Lower leg skin (tissue), 4 donors: ENCODE measurements at regions not wholly inside any gene's neighbourhood (a gene's known extent, or its start where the extent isn't known, plus 50 kb on each side); places are given as distances from the start of the nearest gene placed in this dataset.

Source experiments
- DNase-seq, 2 donors: peaks; one replicate each; pipeline ENCODE4 v3.0.0-alpha.2; 2019; ENCODE audit warnings: low spot score in 2 of 2
- H3K4me3 ChIP-seq: fragments of 200-600 bp; sonication (generic); 2 replicates; pipeline ENCODE4 v1.5.1; 2017; ENCODE audit warnings: mild to moderate bottlenecking, low read depth; ENCODE audit not compliant: poor library complexity, severe bottlenecking
- CTCF ChIP-seq, 3 donors: fragments of 450-650 bp; IDR thresholded peaks; one replicate each; pipeline ENCODE4 v1.5.1; 2016; ENCODE audit warnings: antibody characterized with exemption in 3 of 3, mild to moderate bottlenecking in 3 of 3, moderate library complexity in 2 of 3
- POLR2A ChIP-seq, 2 donors: fragments of 450-650 bp; IDR thresholded peaks; one replicate each; pipeline ENCODE4 v1.6.1; 2016 to 2017; ENCODE audit warnings: antibody characterized with exemption in 2 of 2, mild to moderate bottlenecking in 1 of 2, moderate library complexity in 1 of 2
- WGBS, 2 donors: methylation state at CpG; one replicate each; pipeline ENCODE4 v1.1.5; 2018; 5-methylcytosine and 5-hydroxymethylcytosine counted together
- intact Hi-C: fragments of 100-400 bp; cut with DNase I; formaldehyde crosslinking; loops from one replicate; pipeline ENCODE4 v1.15.0; 2023; ENCODE audit warnings: low total_unique reads

- TF ChIP-seq POLR2A (IDR thresholded peaks at IDR 0.05) = no peak
- TF ChIP-seq CTCF (IDR thresholded peaks at IDR 0.05) = no peak
- 78 to 79% methylated on average over 8 of the region's 8 CpGs for WGBS, 2 donors
- intact Hi-C loops = no loop called here
- peak in 1 of 2 donors; percentile 57 for DNase-seq
- no peak overlapping the region for H3K4me3 ChIP-seq
Measured at GRCh38 chr17:11005940-11006339, 168.1 kb upstream of the PIRT start.

DNA sequence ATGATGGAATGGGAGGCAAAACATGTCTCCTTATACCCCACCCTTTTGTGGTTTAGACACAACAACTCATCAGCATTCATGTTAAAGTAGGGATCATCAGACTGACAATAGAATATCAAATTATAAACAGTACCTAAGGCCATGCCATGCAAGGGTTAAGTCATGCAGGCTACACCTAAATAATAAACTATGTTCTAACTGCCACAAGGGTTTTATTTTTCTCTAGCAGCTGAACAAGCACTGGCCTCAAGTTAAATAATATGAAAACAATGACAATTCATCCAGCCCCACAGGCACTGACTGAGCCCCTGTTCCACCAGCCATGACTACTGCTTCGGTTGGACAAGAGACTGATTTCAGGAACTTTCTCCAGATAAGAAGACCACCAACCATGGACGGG, 164.5 kb upstream of the PIRT start:
- 74 to 78% methylated on average over 2 of the region's 2 CpGs for WGBS, 2 donors
- intact Hi-C loops = no loop called here
- TF ChIP-seq CTCF (IDR thresholded peaks at IDR 0.05) (no peak), POLR2A (IDR thresholded peaks at IDR 0.05) (no peak)
- DNase-seq = peak in 1 of 2 donors; percentile 68
- H3K4me3 ChIP-seq = no peak overlapping the region

DNA sequence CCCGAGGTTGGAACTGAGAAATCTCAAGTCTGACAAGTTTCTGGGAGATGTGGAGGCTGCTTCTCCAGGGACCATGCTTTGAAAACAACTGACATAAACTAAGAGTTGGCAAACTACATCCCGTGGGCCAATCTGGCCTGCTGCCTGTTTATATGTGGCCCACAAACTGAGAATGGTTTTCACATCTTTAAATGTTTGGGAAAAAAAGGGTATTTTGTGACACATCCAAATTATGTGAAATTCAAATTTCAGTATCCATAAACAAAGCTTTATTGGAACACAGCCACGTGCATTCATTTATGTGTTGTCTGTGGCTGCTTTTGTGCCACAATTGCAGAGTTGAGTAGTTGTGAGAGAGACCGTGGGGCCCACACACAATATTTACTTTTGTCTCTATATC, 163.8 kb upstream of the PIRT start:
- 32 to 33% methylated on average over 4 of the region's 4 CpGs for WGBS, 2 donors
- intact Hi-C loops = no loop called here
- TF ChIP-seq POLR2A (IDR thresholded peaks at IDR 0.05) (no peak), CTCF (IDR thresholded peaks at IDR 0.05) (no peak)

GRCh38 chr17:10999484-10999883, 161.6 kb upstream of the PIRT start:
- H3K4me3 ChIP-seq = no peak overlapping the region
- TF ChIP-seq POLR2A (IDR thresholded peaks at IDR 0.05) (no peak), CTCF (IDR thresholded peaks at IDR 0.05) (no peak)
- intact Hi-C loops = no loop called here
- WGBS, 2 donors = 61 to 73% methylated on average over 1 to 2 of the region's 2 CpGs
- no peak for DNase-seq

More for the DNA sequence above, 163.8 kb upstream of the PIRT start:
- H3K4me3 ChIP-seq = no peak overlapping the region
- DNase-seq = peak in 1 of 2 donors; percentile 48

DNA sequence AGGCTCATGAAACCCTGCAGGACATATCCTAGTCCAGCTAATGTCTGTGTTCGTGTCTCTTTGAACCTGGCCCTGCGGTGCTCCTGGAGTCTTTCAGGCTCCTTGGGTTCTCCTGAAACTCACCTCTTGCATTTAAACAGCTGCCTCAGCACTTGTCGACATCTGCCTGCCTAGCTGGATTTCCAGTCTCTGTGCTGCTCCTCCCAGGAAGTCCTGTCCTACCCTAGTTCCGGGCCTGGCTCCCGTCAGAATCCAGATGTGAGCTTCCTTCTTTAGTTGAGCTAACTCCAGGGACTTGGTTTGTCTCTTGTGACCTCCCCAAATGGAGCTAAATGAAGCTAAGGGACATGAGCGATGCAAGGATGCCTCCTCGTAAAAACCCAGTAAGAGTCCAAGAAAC, 155.2 kb upstream of the PIRT start:
- 65 to 67% methylated on average over 7 of the region's 7 CpGs for WGBS, 2 donors
- intact Hi-C loops = no loop called here
- TF ChIP-seq POLR2A (IDR thresholded peaks at IDR 0.05) (no peak), CTCF (IDR thresholded peaks at IDR 0.05) (no peak)

DNA sequence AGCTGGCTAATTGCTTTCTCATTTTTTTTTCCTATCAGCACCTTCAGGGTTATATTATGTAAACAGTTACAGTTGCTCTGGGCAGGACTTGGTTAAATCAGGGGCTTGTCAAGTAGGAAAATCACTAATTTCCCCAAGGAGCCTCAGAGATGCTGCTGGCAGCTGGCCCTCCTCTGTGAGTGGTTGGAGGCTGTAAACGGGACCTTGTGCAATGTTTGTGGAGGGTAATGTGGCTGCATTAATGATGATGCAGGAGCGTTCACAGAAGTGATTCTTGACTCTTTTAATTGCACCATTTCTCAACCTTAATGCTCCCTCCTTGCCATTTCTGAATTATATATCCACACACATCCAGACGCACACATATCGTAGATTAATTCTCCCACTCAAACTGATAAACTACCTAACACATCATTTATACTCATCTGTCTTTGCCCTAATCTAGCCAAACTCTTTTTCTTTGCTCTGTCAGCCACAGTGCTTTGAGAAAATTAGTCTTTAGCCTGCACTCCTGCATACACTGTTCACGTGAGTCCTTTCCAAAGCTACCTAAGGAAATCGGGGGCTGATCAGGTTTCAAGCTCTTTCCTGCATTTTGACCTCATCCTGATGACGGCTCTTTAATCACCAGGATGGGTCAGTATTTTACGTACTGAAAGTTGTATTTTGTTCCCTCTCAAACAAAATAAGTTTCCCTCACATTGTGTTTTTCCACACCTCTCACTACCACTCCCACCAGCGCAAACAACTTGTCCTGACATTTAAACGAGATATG, 154.4 kb upstream of the PIRT start:
- 43 to 44% methylated on average over 10 of the region's 10 CpGs for WGBS, 2 donors
- intact Hi-C loops = no loop called here
- no peak overlapping the region for H3K4me3 ChIP-seq
- DNase-seq = no peak
- no peak for TF ChIP-seq CTCF (IDR thresholded peaks at IDR 0.05)
- no peak for TF ChIP-seq POLR2A (IDR thresholded peaks at IDR 0.05)

More for the DNA sequence above, 155.2 kb upstream of the PIRT start:
- no peak overlapping the region for H3K4me3 ChIP-seq
- DNase-seq = peak in 1 of 2 donors; percentile 83
